ENCODE measurements at regions not wholly inside any gene's neighbourhood (a gene's known extent, or its start where the extent isn't known, plus 50 kb on each side); places are given as distances from the start of the nearest gene placed in this dataset.

DNA sequence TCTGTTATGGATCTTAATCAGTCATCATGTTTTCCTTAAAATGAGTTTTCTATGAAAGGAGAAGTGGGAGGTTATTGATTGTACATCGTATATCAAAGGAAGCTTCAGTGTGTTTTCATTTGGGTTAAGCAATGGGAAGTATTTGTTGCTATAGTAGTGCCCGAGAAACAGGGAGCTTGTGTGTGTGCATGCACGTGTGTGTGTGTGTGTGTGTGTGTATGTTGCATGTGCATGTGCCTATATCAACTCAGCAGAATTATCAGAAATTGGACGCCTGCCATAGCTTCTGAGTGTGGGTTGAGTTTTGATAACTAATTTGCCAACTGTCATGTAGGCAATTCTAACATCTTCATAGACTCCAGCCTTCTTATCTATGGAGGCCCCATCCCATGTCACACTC lies 246.1 kb upstream of the CRY1 start (continued):
- TF ChIP-seq, protein P1, sequence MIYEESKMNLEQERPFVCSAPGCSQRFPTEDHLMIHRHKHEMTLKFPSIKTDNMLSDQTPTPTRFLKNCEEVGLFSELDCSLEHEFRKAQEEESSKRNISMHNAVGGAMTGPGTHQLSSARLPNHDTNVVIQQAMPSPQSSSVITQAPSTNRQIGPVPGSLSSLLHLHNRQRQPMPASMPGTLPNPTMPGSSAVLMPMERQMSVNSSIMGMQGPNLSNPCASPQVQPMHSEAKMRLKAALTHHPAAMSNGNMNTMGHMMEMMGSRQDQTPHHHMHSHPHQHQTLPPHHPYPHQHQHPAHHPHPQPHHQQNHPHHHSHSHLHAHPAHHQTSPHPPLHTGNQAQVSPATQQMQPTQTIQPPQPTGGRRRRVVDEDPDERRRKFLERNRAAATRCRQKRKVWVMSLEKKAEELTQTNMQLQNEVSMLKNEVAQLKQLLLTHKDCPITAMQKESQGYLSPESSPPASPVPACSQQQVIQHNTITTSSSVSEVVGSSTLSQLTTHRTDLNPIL (CRISPR knock-in tag; IDR thresholded peaks at IDR 0.05; ENCODE audit: low read depth) = no peak
- TF ChIP-seq ZFP3 (CRISPR knock-in tag; IDR thresholded peaks at IDR 0.05) (no peak), OSR1 (CRISPR knock-in tag; IDR thresholded peaks at IDR 0.05) (no peak), TOX (CRISPR knock-in tag; IDR thresholded peaks at IDR 0.05; ENCODE audit: borderline replicate concordance) (no peak)

DNA sequence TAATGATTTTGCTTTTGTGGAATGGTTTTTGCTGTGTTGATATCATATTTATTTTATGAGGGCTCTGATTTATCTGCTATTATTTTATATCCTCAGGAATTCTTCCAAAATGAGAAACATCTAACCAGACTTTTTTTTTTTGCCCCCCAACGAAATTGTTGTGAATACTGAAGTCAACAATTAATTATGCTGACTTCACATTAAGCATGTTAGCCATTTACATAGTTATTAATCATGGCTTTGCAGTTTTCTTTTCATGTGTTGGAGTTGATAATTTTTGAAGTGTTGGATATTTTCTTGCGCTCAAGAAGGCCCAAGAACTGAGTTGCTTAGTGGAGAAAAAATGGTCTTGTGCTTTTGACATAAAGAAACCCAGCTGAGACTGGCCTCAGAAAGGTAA lies 246.6 kb upstream of the CRY1 start:
- ATAC-seq = no peak
- TF ChIP-seq RARB (CRISPR knock-in tag; IDR thresholded peaks at IDR 0.05) = no peak
- no peak for TF ChIP-seq OSR1 (CRISPR knock-in tag; IDR thresholded peaks at IDR 0.05)
- TF ChIP-seq ZFP3 (CRISPR knock-in tag; IDR thresholded peaks at IDR 0.05) = no peak
- no peak for TF ChIP-seq PPARA (CRISPR knock-in tag; IDR thresholded peaks at IDR 0.05; ENCODE audit: borderline replicate concordance)
- TF ChIP-seq CSDC2 (CRISPR knock-in tag; IDR thresholded peaks at IDR 0.05) = no peak
- TF ChIP-seq, protein P2, sequence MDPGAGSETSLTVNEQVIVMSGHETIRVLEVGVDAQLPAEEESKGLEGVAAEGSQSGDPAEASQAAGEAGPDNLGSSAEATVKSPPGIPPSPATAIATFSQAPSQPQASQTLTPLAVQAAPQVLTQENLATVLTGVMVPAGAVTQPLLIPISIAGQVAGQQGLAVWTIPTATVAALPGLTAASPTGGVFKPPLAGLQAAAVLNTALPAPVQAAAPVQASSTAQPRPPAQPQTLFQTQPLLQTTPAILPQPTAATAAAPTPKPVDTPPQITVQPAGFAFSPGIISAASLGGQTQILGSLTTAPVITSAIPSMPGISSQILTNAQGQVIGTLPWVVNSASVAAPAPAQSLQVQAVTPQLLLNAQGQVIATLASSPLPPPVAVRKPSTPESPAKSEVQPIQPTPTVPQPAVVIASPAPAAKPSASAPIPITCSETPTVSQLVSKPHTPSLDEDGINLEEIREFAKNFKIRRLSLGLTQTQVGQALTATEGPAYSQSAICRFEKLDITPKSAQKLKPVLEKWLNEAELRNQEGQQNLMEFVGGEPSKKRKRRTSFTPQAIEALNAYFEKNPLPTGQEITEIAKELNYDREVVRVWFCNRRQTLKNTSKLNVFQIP (CRISPR knock-in tag; IDR thresholded peaks at IDR 0.05; ENCODE audit: borderline replicate concordance, low read depth) = no peak

DNA sequence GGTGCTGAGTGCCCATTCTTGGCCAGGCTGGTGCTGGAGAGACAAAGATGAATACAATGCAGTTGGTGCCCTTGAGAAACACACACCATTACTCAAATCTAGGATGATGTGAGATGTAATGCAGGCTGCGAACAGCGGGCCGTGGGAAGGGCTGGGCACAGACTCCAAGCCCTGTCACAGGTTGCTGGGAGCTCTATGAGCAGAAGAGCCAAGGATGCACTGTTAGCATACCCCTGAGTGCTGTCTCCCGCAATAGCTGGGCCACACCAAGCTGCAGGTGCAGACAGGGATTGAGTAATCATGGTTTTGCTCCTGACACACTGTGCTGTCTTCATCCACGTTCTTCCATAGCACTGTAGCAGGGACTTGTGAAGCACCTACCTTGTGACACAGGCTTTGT lies 247.5 kb upstream of the CRY1 start:
- TF ChIP-seq, protein P1 (CRISPR knock-in tag; IDR thresholded peaks at IDR 0.05; ENCODE audit: low read depth) = no peak
- TF ChIP-seq, protein P3, sequence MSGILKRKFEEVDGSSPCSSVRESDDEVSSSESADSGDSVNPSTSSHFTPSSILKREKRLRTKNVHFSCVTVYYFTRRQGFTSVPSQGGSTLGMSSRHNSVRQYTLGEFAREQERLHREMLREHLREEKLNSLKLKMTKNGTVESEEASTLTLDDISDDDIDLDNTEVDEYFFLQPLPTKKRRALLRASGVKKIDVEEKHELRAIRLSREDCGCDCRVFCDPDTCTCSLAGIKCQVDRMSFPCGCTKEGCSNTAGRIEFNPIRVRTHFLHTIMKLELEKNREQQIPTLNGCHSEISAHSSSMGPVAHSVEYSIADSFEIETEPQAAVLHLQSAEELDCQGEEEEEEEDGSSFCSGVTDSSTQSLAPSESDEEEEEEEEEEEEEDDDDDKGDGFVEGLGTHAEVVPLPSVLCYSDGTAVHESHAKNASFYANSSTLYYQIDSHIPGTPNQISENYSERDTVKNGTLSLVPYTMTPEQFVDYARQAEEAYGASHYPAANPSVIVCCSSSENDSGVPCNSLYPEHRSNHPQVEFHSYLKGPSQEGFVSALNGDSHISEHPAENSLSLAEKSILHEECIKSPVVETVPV (CRISPR knock-in tag; IDR thresholded peaks at IDR 0.05) = no peak
- TF ChIP-seq BACH2 (CRISPR knock-in tag; IDR thresholded peaks at IDR 0.05; ENCODE audit: borderline replicate concordance) = no peak
- TF ChIP-seq ISL1 (CRISPR knock-in tag; IDR thresholded peaks at IDR 0.05) = no peak
- TF ChIP-seq SNAI2 (CRISPR knock-in tag; IDR thresholded peaks at IDR 0.05) = no peak
- TF ChIP-seq ZFP30 (CRISPR knock-in tag; IDR thresholded peaks at IDR 0.05) = no peak
- TF ChIP-seq GLIS3 (CRISPR knock-in tag; IDR thresholded peaks at IDR 0.05) = no peak
- no peak for TF ChIP-seq RARB (CRISPR knock-in tag; IDR thresholded peaks at IDR 0.05)
- no peak for TF ChIP-seq ZNF565 (CRISPR knock-in tag; conservative IDR thresholded peaks at IDR 0.05; ENCODE audit: low read depth)
- TF ChIP-seq, protein P4, sequence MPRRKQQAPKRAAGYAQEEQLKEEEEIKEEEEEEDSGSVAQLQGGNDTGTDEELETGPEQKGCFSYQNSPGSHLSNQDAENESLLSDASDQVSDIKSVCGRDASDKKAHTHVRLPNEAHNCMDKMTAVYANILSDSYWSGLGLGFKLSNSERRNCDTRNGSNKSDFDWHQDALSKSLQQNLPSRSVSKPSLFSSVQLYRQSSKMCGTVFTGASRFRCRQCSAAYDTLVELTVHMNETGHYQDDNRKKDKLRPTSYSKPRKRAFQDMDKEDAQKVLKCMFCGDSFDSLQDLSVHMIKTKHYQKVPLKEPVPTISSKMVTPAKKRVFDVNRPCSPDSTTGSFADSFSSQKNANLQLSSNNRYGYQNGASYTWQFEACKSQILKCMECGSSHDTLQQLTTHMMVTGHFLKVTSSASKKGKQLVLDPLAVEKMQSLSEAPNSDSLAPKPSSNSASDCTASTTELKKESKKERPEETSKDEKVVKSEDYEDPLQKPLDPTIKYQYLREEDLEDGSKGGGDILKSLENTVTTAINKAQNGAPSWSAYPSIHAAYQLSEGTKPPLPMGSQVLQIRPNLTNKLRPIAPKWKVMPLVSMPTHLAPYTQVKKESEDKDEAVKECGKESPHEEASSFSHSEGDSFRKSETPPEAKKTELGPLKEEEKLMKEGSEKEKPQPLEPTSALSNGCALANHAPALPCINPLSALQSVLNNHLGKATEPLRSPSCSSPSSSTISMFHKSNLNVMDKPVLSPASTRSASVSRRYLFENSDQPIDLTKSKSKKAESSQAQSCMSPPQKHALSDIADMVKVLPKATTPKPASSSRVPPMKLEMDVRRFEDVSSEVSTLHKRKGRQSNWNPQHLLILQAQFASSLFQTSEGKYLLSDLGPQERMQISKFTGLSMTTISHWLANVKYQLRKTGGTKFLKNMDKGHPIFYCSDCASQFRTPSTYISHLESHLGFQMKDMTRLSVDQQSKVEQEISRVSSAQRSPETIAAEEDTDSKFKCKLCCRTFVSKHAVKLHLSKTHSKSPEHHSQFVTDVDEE (CRISPR knock-in tag; IDR thresholded peaks at IDR 0.05) = no peak
- no peak for TF ChIP-seq ARNTL (CRISPR knock-in tag; IDR thresholded peaks at IDR 0.05; ENCODE audit: borderline replicate concordance, low read depth)
- TF ChIP-seq ESRRG (CRISPR knock-in tag; IDR thresholded peaks at IDR 0.05) = no peak
- TF ChIP-seq TOX (CRISPR knock-in tag; IDR thresholded peaks at IDR 0.05; ENCODE audit: borderline replicate concordance) = no peak
- no peak for TF ChIP-seq ZFP3 (CRISPR knock-in tag; IDR thresholded peaks at IDR 0.05)
- TF ChIP-seq, protein P2 (CRISPR knock-in tag; IDR thresholded peaks at IDR 0.05; ENCODE audit: borderline replicate concordance, low read depth) = no peak
- no peak for ATAC-seq
